ENCODE measurements at regions not wholly inside any gene's neighbourhood (a gene's known extent, or its start where the extent isn't known, plus 50 kb on each side); places are given as distances from the start of the nearest gene placed in this dataset.
"Not testable (repeated sequence)": the region's sequence is repeated elsewhere in the genome, so short reads cannot be mapped to it uniquely, and the experiment has no call there.

DNA sequence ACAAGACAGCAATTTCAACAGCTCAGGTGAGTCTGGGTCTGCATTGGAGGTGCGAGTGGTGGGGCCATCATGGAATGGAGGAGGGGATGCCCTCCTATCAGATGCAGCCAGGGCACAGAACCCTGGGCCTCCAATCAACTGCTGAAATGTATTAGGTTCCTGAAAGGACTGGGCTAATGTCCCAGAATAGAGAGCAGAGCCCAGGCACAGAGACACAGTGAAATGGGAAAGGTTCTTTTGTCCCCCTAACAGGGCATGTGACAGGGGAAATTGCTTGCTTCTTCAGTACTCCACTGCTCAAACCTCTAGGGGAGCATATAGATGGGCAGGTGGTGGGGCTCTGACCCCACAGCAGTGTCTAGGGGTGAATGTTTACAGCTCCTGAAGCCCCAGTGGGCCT lies 87.3 kb upstream of the CLPB start:
- FAIRE-seq (no peak), DNase-seq (no peak)
- Histone ChIP-seq H3K9me3 (ENCODE audit: control insufficient read depth in 2 of 3, insufficient read depth in 1 of 3, low read length in 3 of 3) (no peaks in the 10 kb centered on the region), H3K9ac (ENCODE audit: low read length in 3 of 3) (no peak overlapping the region), H3K27me3 (ENCODE audit: control insufficient read depth, insufficient read depth, low read length) (no peaks in the 10 kb centered on the region), H3K36me3 (ENCODE audit: control insufficient read depth in 2 of 3, insufficient read depth in 3 of 3, low read length in 3 of 3) (no peaks in the 10 kb centered on the region), H3K27ac (ENCODE audit: low read depth in 2 of 2, low read length in 2 of 2) (no peak overlapping the region), H3K4me1 (ENCODE audit: control insufficient read depth in 2 of 3, insufficient read depth in 2 of 3, low read depth in 1 of 3, low read length in 3 of 3) (peaks cover 0 to 3% (median 0%) of the 10 kb centered on the region in 3 donors), H3K4me3 (ENCODE audit: low read length in 3 of 3) (no peak overlapping the region)
- intact Hi-C loops (cut with DNase I), result no loop called here
- TF ChIP-seq, protein P1, sequence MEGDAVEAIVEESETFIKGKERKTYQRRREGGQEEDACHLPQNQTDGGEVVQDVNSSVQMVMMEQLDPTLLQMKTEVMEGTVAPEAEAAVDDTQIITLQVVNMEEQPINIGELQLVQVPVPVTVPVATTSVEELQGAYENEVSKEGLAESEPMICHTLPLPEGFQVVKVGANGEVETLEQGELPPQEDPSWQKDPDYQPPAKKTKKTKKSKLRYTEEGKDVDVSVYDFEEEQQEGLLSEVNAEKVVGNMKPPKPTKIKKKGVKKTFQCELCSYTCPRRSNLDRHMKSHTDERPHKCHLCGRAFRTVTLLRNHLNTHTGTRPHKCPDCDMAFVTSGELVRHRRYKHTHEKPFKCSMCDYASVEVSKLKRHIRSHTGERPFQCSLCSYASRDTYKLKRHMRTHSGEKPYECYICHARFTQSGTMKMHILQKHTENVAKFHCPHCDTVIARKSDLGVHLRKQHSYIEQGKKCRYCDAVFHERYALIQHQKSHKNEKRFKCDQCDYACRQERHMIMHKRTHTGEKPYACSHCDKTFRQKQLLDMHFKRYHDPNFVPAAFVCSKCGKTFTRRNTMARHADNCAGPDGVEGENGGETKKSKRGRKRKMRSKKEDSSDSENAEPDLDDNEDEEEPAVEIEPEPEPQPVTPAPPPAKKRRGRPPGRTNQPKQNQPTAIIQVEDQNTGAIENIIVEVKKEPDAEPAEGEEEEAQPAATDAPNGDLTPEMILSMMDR (IDR thresholded peaks at IDR 0.05; ENCODE audit: borderline replicate concordance, extremely low read depth, insufficient read depth), result no peak

DNA sequence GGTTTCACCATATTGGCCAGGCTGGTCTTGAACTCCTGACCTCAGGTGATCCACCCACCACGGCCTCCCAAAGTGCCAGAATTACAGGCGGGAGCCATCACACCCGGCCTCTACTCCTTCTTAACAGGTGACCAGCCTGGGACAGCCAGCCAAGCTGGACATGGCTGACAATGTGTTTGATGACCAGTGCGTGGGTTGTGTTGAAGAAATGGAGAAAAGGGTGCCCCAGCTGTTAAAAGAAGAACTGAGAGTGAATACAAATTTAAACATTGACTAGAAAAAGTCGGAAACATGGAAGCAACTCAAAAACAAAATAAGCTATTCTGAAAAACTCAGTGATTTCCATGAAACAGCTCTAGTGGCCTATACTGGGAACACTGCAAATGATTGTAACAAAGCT lies 86.5 kb upstream of the CLPB start:
- H3K27me3 ChIP-seq (ENCODE audit: control insufficient read depth, insufficient read depth, low read length), result no peaks in the 10 kb centered on the region
- FAIRE-seq, result no peak
- intact Hi-C loops (cut with DNase I), result no loop called here

DNA sequence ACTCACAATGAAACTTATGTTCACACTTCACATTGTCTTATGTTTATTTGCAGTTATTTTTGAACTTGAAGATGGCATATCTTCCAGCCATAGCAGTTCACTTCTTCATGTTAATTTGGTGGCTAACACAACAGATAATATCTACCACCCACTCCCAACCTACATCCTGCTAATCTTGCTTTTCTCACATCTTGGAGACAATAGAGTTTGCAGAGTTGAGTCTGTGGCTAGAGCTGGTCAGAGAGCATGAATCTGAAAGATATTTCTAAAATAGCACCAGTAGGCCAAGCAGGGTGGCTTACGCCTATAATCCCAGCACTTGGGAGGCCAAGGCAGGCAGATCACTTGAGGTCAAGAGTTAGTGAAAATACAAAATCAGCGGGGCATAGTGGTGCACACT lies 85.6 kb upstream of the CLPB start:
- H3K4me1 ChIP-seq (ENCODE audit: control insufficient read depth in 2 of 3, insufficient read depth in 2 of 3, low read depth in 1 of 3, low read length in 3 of 3); DNase-seq; H3K27ac ChIP-seq (ENCODE audit: low read depth in 2 of 2, low read length in 2 of 2); H3K9me3 ChIP-seq (ENCODE audit: control insufficient read depth in 2 of 3, insufficient read depth in 1 of 3, low read length in 3 of 3); FAIRE-seq; intact Hi-C loops (cut with DNase I); H3K36me3 ChIP-seq (ENCODE audit: control insufficient read depth in 2 of 3, insufficient read depth in 3 of 3, low read length in 3 of 3); H3K9ac ChIP-seq (ENCODE audit: low read length in 3 of 3); H3K27me3 ChIP-seq (ENCODE audit: control insufficient read depth, insufficient read depth, low read length): not testable (repeated sequence)
- H3K4me3 ChIP-seq (ENCODE audit: low read length in 3 of 3), result peak overlapping the region in 2 of 3 donors; percentile 26 to 32

More for the DNA sequence above, 86.5 kb upstream of the CLPB start:
- H3K4me1 ChIP-seq (ENCODE audit: control insufficient read depth in 2 of 3, insufficient read depth in 2 of 3, low read depth in 1 of 3, low read length in 3 of 3), result peaks cover 0 to 3% (median 0%) of the 10 kb centered on the region in 3 donors
- DNase-seq, result no peak
- H3K9ac ChIP-seq (ENCODE audit: low read length in 3 of 3), result no peak overlapping the region
- no peak overlapping the region for H3K27ac ChIP-seq (ENCODE audit: low read depth in 2 of 2, low read length in 2 of 2)
- H3K4me3 ChIP-seq (ENCODE audit: low read length in 3 of 3), result no peak overlapping the region
- no peaks in the 10 kb centered on the region for H3K9me3 ChIP-seq (ENCODE audit: control insufficient read depth in 2 of 3, insufficient read depth in 1 of 3, low read length in 3 of 3)
- H3K36me3 ChIP-seq (ENCODE audit: control insufficient read depth in 2 of 3, insufficient read depth in 3 of 3, low read length in 3 of 3), result no peaks in the 10 kb centered on the region
- TF ChIP-seq, protein P1 (IDR thresholded peaks at IDR 0.05; ENCODE audit: borderline replicate concordance, extremely low read depth, insufficient read depth), result no peak

DNA sequence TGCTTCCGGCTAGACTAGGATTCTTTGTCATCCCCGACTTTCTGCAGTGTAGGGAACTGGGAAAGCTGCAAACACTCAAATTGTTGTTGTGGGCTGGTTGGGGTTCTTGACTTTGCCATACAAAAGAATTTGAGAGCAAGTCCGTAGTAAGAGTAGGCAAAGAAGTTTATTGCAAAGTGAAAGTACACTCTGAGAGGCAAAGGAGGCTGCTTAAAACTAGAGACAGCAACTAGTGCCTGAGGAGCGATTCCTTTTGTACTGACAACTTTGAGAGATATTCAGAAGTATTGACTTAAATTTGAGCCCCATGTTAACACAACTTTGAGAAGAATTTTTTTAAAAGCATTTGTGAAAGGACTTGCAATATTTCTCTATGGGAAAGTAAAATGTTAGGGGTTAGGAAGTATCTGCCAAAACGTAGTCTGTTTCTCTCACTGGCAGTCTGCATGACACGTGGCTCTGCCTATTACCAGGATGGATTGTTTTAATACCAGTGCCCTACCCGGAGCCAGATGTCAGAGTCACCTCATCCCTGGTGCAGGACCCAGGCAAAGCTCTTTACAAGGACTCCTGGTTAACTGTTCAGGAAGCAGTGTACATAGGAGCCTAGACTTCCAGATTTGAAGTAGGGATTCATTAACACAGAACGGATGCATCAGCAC lies 85.0 kb upstream of the CLPB start:
- no peak for FAIRE-seq
- Histone ChIP-seq H3K27me3 (ENCODE audit: control insufficient read depth, insufficient read depth, low read length) (no peaks in the 10 kb centered on the region), H3K9ac (ENCODE audit: low read length in 3 of 3) (no peak overlapping the region), H3K9me3 (ENCODE audit: control insufficient read depth in 2 of 3, insufficient read depth in 1 of 3, low read length in 3 of 3) (no peaks in the 10 kb centered on the region), H3K36me3 (ENCODE audit: control insufficient read depth in 2 of 3, insufficient read depth in 3 of 3, low read length in 3 of 3) (no peaks in the 10 kb centered on the region), H3K27ac (ENCODE audit: low read depth in 2 of 2, low read length in 2 of 2) (no peak overlapping the region), H3K4me3 (ENCODE audit: low read length in 3 of 3) (peak overlapping the region in 2 of 3 donors; percentile 26 to 32), H3K4me1 (ENCODE audit: control insufficient read depth in 2 of 3, insufficient read depth in 2 of 3, low read depth in 1 of 3, low read length in 3 of 3) (peaks cover 0 to 3% (median 0%) of the 10 kb centered on the region in 3 donors)
- intact Hi-C loops (cut with DNase I), result no loop called here
- peak in 1 of 5 donors; percentile 3 for DNase-seq
- TF ChIP-seq, protein P1 (IDR thresholded peaks at IDR 0.05; ENCODE audit: borderline replicate concordance, extremely low read depth, insufficient read depth), result no peak
